ENCODE measurements at regions not wholly inside any gene's neighbourhood (a gene's known extent, or its start where the extent isn't known, plus 50 kb on each side); places are given as distances from the start of the nearest gene placed in this dataset.

DNA sequence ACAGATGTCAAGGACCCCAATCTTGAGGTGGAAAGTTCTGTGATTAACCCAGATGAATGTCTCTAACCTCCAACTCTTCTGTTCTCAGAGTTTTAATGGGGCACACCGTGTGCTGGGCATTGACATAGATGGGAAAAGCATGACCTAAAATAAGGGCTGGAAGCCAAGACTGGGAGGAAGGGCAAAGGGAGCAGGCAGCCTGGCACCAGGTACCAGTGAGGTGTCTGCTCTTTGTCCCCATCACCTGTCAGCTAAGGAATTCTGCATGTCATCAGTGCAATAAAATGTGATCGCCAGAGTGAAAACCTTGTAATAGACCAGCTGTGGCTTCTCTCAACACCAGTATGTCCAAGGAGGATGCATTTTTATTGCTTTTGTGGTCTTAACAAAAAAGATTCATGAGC lies 143.5 kb upstream of the TPM1 start:
- intact Hi-C loops (cut with DNase I; ENCODE audit: low total_unique reads) = no loop called here
- H3K4me3 ChIP-seq = no peak overlapping the region
- 69 to 82% (median 77%) methylated on average over 2 of the region's 2 CpGs for WGBS, 5 donors
- H3K27me3 ChIP-seq (replicated peaks in 1 of 7) = peaks cover 0 to 32% (median 0%) of the 10 kb centered on the region in 7 donors
- H3K9me3 ChIP-seq = no peaks in the 10 kb centered on the region
- DNase-seq = no peak
- TF ChIP-seq, protein P1, sequence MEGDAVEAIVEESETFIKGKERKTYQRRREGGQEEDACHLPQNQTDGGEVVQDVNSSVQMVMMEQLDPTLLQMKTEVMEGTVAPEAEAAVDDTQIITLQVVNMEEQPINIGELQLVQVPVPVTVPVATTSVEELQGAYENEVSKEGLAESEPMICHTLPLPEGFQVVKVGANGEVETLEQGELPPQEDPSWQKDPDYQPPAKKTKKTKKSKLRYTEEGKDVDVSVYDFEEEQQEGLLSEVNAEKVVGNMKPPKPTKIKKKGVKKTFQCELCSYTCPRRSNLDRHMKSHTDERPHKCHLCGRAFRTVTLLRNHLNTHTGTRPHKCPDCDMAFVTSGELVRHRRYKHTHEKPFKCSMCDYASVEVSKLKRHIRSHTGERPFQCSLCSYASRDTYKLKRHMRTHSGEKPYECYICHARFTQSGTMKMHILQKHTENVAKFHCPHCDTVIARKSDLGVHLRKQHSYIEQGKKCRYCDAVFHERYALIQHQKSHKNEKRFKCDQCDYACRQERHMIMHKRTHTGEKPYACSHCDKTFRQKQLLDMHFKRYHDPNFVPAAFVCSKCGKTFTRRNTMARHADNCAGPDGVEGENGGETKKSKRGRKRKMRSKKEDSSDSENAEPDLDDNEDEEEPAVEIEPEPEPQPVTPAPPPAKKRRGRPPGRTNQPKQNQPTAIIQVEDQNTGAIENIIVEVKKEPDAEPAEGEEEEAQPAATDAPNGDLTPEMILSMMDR (IDR thresholded peaks at IDR 0.05 in 8 of 11, conservative IDR thresholded peaks at IDR 0.05 in 3 of 11) = no peak
- TF ChIP-seq POLR2A (IDR thresholded peaks at IDR 0.05) (no peak), POLR2AphosphoS5 (IDR thresholded peaks at IDR 0.05) (no peak)
- H3K36me3 ChIP-seq = no peaks in the 10 kb centered on the region
- peaks cover 0 to 17% (median 2%) of the 10 kb centered on the region in 6 donors for H3K4me1 ChIP-seq
- H3K27ac ChIP-seq = no peak overlapping the region

DNA sequence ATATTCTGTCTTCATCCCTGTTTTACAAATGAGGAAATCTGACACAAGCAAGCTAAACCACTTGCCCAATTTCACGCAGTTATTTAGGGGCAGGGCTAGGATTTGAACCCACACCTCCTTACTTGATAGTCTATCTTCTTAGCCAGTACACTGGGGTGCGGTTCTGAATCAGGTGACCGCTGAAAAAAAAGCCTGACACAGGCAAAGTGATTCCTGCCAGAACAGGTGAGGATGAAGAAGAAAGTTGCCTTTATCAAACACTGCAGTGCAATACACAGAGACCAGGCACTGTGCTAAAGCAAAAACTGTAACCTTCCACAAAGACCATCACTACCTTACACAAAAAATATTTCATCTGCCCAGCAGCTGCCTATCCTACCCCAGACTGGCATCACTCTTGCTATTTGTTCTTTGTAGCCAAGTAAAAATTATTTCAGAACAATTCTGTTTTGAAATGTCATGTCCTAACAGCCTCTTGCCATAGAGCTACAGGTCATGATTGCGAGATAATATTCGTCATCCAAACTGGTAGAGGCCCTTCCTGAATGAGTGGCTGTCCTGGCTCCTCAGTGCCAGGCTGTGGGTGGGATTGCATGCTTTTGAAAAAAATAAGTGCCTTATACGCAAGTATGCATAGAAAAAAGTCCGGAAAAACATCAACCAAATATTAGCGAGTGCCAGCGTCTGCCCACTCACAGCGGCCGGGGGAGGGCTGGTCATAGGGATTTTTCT lies 142.3 kb upstream of the TPM1 start:
- H3K4me1 ChIP-seq = peaks cover 0 to 17% (median 2%) of the 10 kb centered on the region in 6 donors
- H3K4me3 ChIP-seq = no peak overlapping the region
- H3K27ac ChIP-seq = peak overlapping the region in 3 of 8 donors; percentile 39 to 49 (median 45)
- peaks cover 0 to 29% (median 0%) of the 10 kb centered on the region in 7 donors for H3K27me3 ChIP-seq (replicated peaks in 1 of 7)
- 68 to 80% (median 76%) methylated on average over 11 of the region's 11 CpGs for WGBS, 5 donors
- no peak for DNase-seq
- TF ChIP-seq POLR2AphosphoS5 (IDR thresholded peaks at IDR 0.05) = no peak
- TF ChIP-seq, protein P1 (IDR thresholded peaks at IDR 0.05 in 8 of 11, conservative IDR thresholded peaks at IDR 0.05 in 3 of 11) = no peak
- no peak for TF ChIP-seq POLR2A (IDR thresholded peaks at IDR 0.05)
- no peaks in the 10 kb centered on the region for H3K36me3 ChIP-seq
- no peaks in the 10 kb centered on the region for H3K9me3 ChIP-seq
- intact Hi-C loops (cut with DNase I; ENCODE audit: low total_unique reads) = no loop called here

DNA sequence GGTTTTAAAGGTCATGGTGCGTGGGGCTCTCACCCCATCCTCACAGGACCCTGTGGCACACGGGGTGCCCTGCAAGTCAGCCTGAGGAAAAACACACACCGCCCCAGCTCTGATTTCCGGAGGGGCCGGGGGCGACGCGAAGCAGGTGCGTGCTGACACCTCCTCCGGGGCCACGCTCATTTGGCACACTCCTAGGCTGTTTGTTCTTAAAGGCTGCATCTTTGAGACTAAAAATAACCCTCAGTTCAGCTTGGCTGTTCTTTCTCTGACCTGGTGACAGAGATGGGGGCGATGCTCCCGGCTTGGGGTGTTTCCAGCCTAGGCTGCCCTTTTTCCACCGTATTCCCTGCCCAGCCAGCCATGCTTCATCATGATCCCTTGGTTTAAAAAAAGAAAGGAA lies 141.5 kb upstream of the TPM1 start:
- H3K27ac ChIP-seq = peak overlapping the region in 1 of 8 donors; percentile 39
- intact Hi-C loops (cut with DNase I; ENCODE audit: low total_unique reads) = no loop called here

More for the DNA sequence above, 141.5 kb upstream of the TPM1 start:
- TF ChIP-seq POLR2AphosphoS5 (IDR thresholded peaks at IDR 0.05) = no peak
- no peak for TF ChIP-seq POLR2A (IDR thresholded peaks at IDR 0.05)
- TF ChIP-seq, protein P1 (IDR thresholded peaks at IDR 0.05 in 8 of 11, conservative IDR thresholded peaks at IDR 0.05 in 3 of 11) = no peak
- peaks cover 0 to 15% (median 2%) of the 10 kb centered on the region in 6 donors for H3K4me1 ChIP-seq
- DNase-seq = no peak
- WGBS, 5 donors = 81 to 92% (median 89%) methylated on average over 14 of the region's 14 CpGs
- no peak overlapping the region for H3K4me3 ChIP-seq
- no peaks in the 10 kb centered on the region for H3K9me3 ChIP-seq
- H3K27me3 ChIP-seq (replicated peaks in 1 of 7) = peaks cover 0 to 28% (median 0%) of the 10 kb centered on the region in 7 donors
- no peaks in the 10 kb centered on the region for H3K36me3 ChIP-seq
